ENCODE measurements at regions not wholly inside any gene's neighbourhood (a gene's known extent, or its start where the extent isn't known, plus 50 kb on each side); places are given as distances from the start of the nearest gene placed in this dataset.

GRCh38 chr13:111573801-111574200 lies 253.4 kb downstream of the TEX29 start:
- WGBS (ENCODE audit: insufficient coverage, low coverage, low lambda C conversion rate, missing lambda C conversion rate): 85% methylated on average over 5 of the region's 7 CpGs
- intact Hi-C loops (cut with DNase I): no loop called here
- Histone ChIP-seq H3K4me3 (no peak overlapping the region), H3K27ac (no peak overlapping the region), H3K4me1 (peaks cover 0 to 7% (median 0%) of the 10 kb centered on the region in 4 donors), H3K27me3 (no peaks in the 10 kb centered on the region), H3K9me3 (peaks cover 0 to 5% (median 0%) of the 10 kb centered on the region in 4 donors), H3K36me3 (no peaks in the 10 kb centered on the region)
- DNase-seq (no peak), ATAC-seq (no peak)
- TF ChIP-seq CTCF (IDR thresholded peaks at IDR 0.05) (no peak), POLR2A (IDR thresholded peaks at IDR 0.05) (no peak)

- ATAC-seq: no peak
- no peak overlapping the region for H3K27ac ChIP-seq
- peaks cover 0 to 7% (median 0%) of the 10 kb centered on the region in 4 donors for H3K4me1 ChIP-seq
- peak in 1 of 3 donors; percentile 23 for DNase-seq
- no peaks in the 10 kb centered on the region for H3K36me3 ChIP-seq
- no peaks in the 10 kb centered on the region for H3K27me3 ChIP-seq
- intact Hi-C loops (cut with DNase I): no loop called here
- TF ChIP-seq POLR2A (IDR thresholded peaks at IDR 0.05) (no peak), CTCF (IDR thresholded peaks at IDR 0.05) (no peak)
- no peak overlapping the region for H3K4me3 ChIP-seq
- H3K9me3 ChIP-seq: peaks cover 0 to 5% (median 0%) of the 10 kb centered on the region in 4 donors
- WGBS (ENCODE audit: insufficient coverage, low coverage, low lambda C conversion rate, missing lambda C conversion rate): 79% methylated on average over 5 of the region's 9 CpGs
Measured at GRCh38 chr13:111575276-111575675, 254.8 kb downstream of the TEX29 start.

GRCh38 chr13:111575719-111576118 lies 255.3 kb downstream of the TEX29 start:
- H3K4me1 ChIP-seq: peaks cover 0 to 7% (median 0%) of the 10 kb centered on the region in 4 donors
- H3K27ac ChIP-seq: no peak overlapping the region
- H3K36me3 ChIP-seq: no peaks in the 10 kb centered on the region
- no peaks in the 10 kb centered on the region for H3K27me3 ChIP-seq
- WGBS (ENCODE audit: insufficient coverage, low coverage, low lambda C conversion rate, missing lambda C conversion rate): 92% methylated on average over 2 of the region's 5 CpGs
- ATAC-seq (no peak), DNase-seq (peak in 1 of 3 donors; percentile 5)
- intact Hi-C loops (cut with DNase I): no loop called here
- peaks cover 0 to 5% (median 0%) of the 10 kb centered on the region in 4 donors for H3K9me3 ChIP-seq
- no peak overlapping the region for H3K4me3 ChIP-seq
- TF ChIP-seq CTCF (IDR thresholded peaks at IDR 0.05): no peak
- TF ChIP-seq POLR2A (IDR thresholded peaks at IDR 0.05): no peak

GRCh38 chr13:111577208-111577828 lies 256.9 kb downstream of the TEX29 start:
- TF ChIP-seq CTCF (IDR thresholded peaks at IDR 0.05): no peak
- no peak for TF ChIP-seq POLR2A (IDR thresholded peaks at IDR 0.05)
- WGBS (ENCODE audit: insufficient coverage, low coverage, low lambda C conversion rate, missing lambda C conversion rate): 58% methylated on average over 5 of the region's 9 CpGs
- intact Hi-C loops (cut with DNase I): no loop called here
- no peaks in the 10 kb centered on the region for H3K27me3 ChIP-seq
- peak; percentile 70 to 93 (median 82) for ATAC-seq
- no peaks in the 10 kb centered on the region for H3K36me3 ChIP-seq
- no peak overlapping the region for H3K4me3 ChIP-seq
- DNase-seq: peak in 2 of 3 donors; percentile 51 to 61
- peaks cover 0 to 7% (median 0%) of the 10 kb centered on the region in 4 donors for H3K4me1 ChIP-seq
- H3K27ac ChIP-seq: no peak overlapping the region
- H3K9me3 ChIP-seq: peaks cover 0 to 5% (median 0%) of the 10 kb centered on the region in 4 donors
